OCI-LY7 (cell line): ENCODE measurements at regions not wholly inside any gene's neighbourhood (a gene's known extent, or its start where the extent isn't known, plus 50 kb on each side); places are given as distances from the start of the nearest gene placed in this dataset.

ENCODE experiments used
- BruUV-seq: library from RNA; stranded (reverse); fragments of 400-500 nt; replicated peaks from 2 replicates; lab custom pipeline; 2021; lab: Mats Ljungman, UMichigan
- CTCF ChIA-PET: fragments of 300-600 bp; sonication (Branson Sonifier 250); formaldehyde crosslinking; loops from one replicate; lab custom pipeline; 2022; ENCODE audit warnings: antibody characterized with exemption; ENCODE audit not compliant: unreplicated experiment; lab: Charles Lee
- POLR2A ChIA-PET: fragments of 300-600 bp; sonication (Branson Sonifier 250); formaldehyde crosslinking; loops from one replicate; lab custom pipeline; 2022; ENCODE audit warnings: antibody characterized with exemption; lab: Charles Lee
- DNase-seq: peaks from one replicate; pipeline ENCODE4 v3.0.0-alpha.2; 2015; ENCODE audit warnings: low spot score
- H2AFZ ChIP-seq: fragments of 200-600 bp; sonication (generic), shearing (Covaris generic); 2 replicates; pipeline ENCODE4 v1.6.1; 2014; ENCODE audit warnings: mild to moderate bottlenecking, antibody characterized with exemption, low read length, moderate library complexity
- H3K27ac ChIP-seq: fragments of 200-600 bp; sonication (generic); 2 replicates; pipeline ENCODE4 v1.5.1; 2014; ENCODE audit warnings: mixed run types, low read depth, mild to moderate bottlenecking, moderate library complexity, low read length, inconsistent platforms; ENCODE audit not compliant: poor library complexity, severe bottlenecking
- H3K36me3 ChIP-seq: fragments of 200-600 bp; sonication (generic); 2 replicates; pipeline ENCODE4 v1.6.1; 2014; ENCODE audit warnings: mild to moderate bottlenecking, antibody characterized with exemption, low read length, moderate library complexity, mixed read lengths; ENCODE audit not compliant: insufficient read depth
- H3K4me1 ChIP-seq: fragments of 200-600 bp; sonication (generic); 2 replicates; pipeline ENCODE4 v1.5.1; 2014; ENCODE audit warnings: mild to moderate bottlenecking, low read length; ENCODE audit not compliant: insufficient read depth, poor library complexity, severe bottlenecking
- H3K4me2 ChIP-seq: fragments of 200-600 bp; sonication (generic); 2 replicates; pipeline ENCODE4 v1.6.1; 2014; ENCODE audit warnings: mild to moderate bottlenecking, low read length
- H3K4me3 ChIP-seq: fragments of 200-600 bp; sonication (generic); 2 replicates; pipeline ENCODE4 v1.5.1; 2014; ENCODE audit warnings: mild to moderate bottlenecking, low read depth, low read length; ENCODE audit not compliant: poor library complexity, severe bottlenecking
- H3K79me2 ChIP-seq: fragments of 200-600 bp; sonication (generic); 2 replicates; pipeline ENCODE4 v1.6.1; 2016; ENCODE audit warnings: low read depth, mild to moderate bottlenecking, low read length, moderate library complexity, mixed read lengths; ENCODE audit not compliant: insufficient read depth
- H3K9me2 ChIP-seq: fragments of 200-600 bp; sonication (generic); 2 replicates; pipeline ENCODE4 v1.6.1; 2016; ENCODE audit warnings: mild to moderate bottlenecking, low read length, mixed read lengths; ENCODE audit not compliant: insufficient read depth
- H3K9me3 ChIP-seq: fragments of 200-600 bp; sonication (generic); 2 replicates; pipeline ENCODE4 v1.6.1; 2014; ENCODE audit warnings: mild to moderate bottlenecking, mixed run types, low read length, mixed read lengths
- H4K20me1 ChIP-seq: fragments of 200-600 bp; sonication (generic); 2 replicates; pipeline ENCODE4 v1.6.1; 2014; ENCODE audit warnings: mild to moderate bottlenecking, antibody characterized with exemption, low read length, moderate library complexity, mixed read lengths; ENCODE audit not compliant: insufficient read depth
- EZH2phosphoT487 ChIP-seq: fragments of 200-600 bp; sonication (generic); IDR thresholded peaks from 2 replicates; pipeline ENCODE4 v1.6.1; 2018; ENCODE audit warnings: low read depth, borderline replicate concordance, mild to moderate bottlenecking, mixed run types, antibody characterized with exemption, low read length, moderate library complexity, mixed read lengths
- intact Hi-C: fragments of 100-400 bp; cut with micrococcal nuclease; formaldehyde crosslinking; loops from one replicate; pipeline ENCODE4 v1.10.0; 2022; ENCODE audit not compliant: unreplicated experiment
- TF ChIP-seq, protein P1 (sequence below): fragments of 200-600 bp; sonication (generic); conservative IDR thresholded peaks from 2 replicates; pipeline ENCODE4 v1.5.1; 2014; ENCODE audit warnings: mild to moderate bottlenecking, antibody characterized with exemption, low read length, moderate library complexity, mixed read lengths

DNA sequence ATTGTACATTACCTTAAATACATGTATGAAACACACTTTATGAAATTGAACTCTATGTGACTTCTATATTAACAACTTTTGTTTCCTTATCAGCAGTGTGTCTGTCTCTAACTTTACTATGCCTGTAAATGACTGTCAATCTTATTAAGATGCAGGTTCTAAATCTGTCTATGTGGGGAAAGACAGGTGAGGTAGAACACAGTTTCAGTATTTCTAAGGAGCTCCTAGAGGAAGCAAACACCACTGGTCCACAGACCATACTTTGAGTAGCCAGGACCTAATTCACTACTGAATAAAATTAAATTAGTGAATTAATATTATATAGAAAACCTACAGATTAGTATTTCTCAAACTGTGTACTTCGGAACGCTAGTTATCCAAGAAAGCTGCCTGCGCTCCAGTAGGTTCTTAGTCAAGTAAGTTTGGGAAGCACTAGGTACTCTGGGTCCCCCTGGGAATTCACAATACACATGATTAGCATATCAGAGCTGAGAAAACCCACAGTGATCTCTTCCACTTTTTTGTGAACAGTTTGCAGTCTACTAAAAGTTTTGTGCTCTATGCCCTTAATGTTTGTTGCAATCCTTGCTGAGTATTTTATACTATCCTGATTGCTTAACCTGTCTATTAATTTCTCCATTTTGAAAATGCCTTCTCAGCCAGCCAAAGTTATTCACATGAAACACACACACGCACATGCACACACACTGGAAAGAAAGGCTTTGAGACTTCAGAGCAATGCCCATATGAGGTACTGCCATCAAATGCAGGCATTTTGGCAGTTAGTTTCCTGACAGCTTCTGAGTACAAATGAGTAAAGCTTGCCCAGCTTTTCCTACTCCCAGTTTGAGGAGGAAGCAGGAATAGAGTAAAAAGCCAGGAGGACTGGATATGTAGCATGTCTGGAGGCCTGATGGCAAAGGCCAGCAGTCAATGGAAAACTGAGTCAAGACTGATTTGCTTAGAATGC is 133.6 kb upstream of the CPEB2 start:
- H3K36me3 ChIP-seq, result no peaks in the 10 kb centered on the region
- POLR2A ChIA-PET, result interaction anchor here (1.3 to 1.6 kb wide), 2 partner anchors 9 to 650 kb away, joined by 3 to 5 read pairs; no protein-coding TSS in a partner anchor
- no peaks in the 10 kb centered on the region for H3K79me2 ChIP-seq
- no peaks in the 10 kb centered on the region for H3K9me3 ChIP-seq
- TF ChIP-seq, protein P1, sequence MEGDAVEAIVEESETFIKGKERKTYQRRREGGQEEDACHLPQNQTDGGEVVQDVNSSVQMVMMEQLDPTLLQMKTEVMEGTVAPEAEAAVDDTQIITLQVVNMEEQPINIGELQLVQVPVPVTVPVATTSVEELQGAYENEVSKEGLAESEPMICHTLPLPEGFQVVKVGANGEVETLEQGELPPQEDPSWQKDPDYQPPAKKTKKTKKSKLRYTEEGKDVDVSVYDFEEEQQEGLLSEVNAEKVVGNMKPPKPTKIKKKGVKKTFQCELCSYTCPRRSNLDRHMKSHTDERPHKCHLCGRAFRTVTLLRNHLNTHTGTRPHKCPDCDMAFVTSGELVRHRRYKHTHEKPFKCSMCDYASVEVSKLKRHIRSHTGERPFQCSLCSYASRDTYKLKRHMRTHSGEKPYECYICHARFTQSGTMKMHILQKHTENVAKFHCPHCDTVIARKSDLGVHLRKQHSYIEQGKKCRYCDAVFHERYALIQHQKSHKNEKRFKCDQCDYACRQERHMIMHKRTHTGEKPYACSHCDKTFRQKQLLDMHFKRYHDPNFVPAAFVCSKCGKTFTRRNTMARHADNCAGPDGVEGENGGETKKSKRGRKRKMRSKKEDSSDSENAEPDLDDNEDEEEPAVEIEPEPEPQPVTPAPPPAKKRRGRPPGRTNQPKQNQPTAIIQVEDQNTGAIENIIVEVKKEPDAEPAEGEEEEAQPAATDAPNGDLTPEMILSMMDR, result no peak
- TF ChIP-seq EZH2phosphoT487, result no peak
- BruUV-seq, result no TSS peak
- H3K4me3 ChIP-seq, result no peak overlapping the region
- no peak overlapping the region for H3K4me2 ChIP-seq
- H3K27ac ChIP-seq, result no peak overlapping the region
- no peaks in the 10 kb centered on the region for H3K9me2 ChIP-seq
- intact Hi-C loops, result no loop called here
- H4K20me1 ChIP-seq, result no peaks in the 10 kb centered on the region
- H3K4me1 ChIP-seq, result no peaks in the 10 kb centered on the region
- CTCF ChIA-PET, result no interaction called here
- DNase-seq, result no peak
- H2AFZ ChIP-seq, result no peak overlapping the region

DNA sequence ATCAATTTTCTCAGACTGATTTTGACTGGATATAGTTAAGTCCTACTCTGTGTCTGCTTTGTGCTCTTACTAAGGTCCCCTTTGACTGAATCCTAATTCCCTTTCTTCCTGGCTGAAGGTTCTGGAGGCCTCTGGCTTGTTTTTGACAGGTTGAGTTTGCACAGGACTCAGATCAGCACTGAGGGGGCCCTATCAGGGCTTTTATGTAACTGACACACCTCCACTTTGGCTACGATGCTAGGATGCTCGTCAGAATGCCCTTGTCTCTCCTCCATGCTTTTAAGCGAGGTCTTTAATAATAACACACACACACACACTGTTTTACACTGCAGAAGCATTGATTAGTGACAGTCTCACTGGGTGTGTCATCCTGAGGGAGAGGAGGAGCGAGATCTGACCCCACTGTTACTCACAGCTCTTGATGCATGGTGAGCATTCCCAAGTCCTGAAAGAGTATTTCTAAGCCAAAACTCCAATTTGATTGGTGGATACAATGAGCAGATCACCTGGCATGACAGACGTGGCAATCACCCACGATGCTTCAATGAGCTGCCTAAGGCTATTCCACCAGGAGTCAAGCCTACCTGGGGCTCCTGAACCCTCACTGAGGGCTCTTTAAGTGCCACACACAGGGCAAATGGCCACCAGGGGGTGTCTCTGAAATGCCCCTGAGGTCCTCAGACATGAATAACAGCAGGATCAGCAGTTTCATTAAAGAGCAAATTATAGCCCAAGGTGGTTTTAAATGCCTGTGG is 130.4 kb upstream of the CPEB2 start:
- DNase-seq, result peak; percentile 14
- Histone ChIP-seq H3K9me3 (no peaks in the 10 kb centered on the region), H3K27ac (no peak overlapping the region), H2AFZ (no peak overlapping the region), H3K79me2 (no peaks in the 10 kb centered on the region), H4K20me1 (no peaks in the 10 kb centered on the region), H3K36me3 (no peaks in the 10 kb centered on the region), H3K4me3 (no peak overlapping the region), H3K4me2 (no peak overlapping the region), H3K4me1 (no peaks in the 10 kb centered on the region), H3K9me2 (no peaks in the 10 kb centered on the region)
- CTCF ChIA-PET, result no interaction called here
- POLR2A ChIA-PET, result no interaction called here
- no peak for TF ChIP-seq EZH2phosphoT487
- TF ChIP-seq, protein P1, result peak; percentile 63
- intact Hi-C loops, result no loop called here
- BruUV-seq, result no TSS peak
